HEK293 (cell line): ENCODE measurements at regions not wholly inside any gene's neighbourhood (a gene's known extent, or its start where the extent isn't known, plus 50 kb on each side); places are given as distances from the start of the nearest gene placed in this dataset.

Experiments used
- CTCF ChIP-seq: fragments of 450-650 bp; formaldehyde crosslinking; IDR thresholded peaks from 2 replicates; pipeline ENCODE4 v1.5.1; 2016; ENCODE audit warnings: missing biosample characterization, missing genetic modification characterization
- KLF16 ChIP-seq: fragments of 450-650 bp; formaldehyde crosslinking; IDR thresholded peaks from 2 replicates; pipeline ENCODE4 v1.5.1; 2017; ENCODE audit warnings: missing biosample characterization, missing genetic modification characterization
- REST ChIP-seq: fragments of 450-650 bp; formaldehyde crosslinking; IDR thresholded peaks from 2 replicates; pipeline ENCODE4 v1.5.1; 2016; ENCODE audit warnings: missing biosample characterization, missing genetic modification characterization
- ZBTB1 ChIP-seq: fragments of 450-650 bp; formaldehyde crosslinking; IDR thresholded peaks from 2 replicates; pipeline ENCODE4 v1.5.1; 2016; ENCODE audit warnings: missing biosample characterization, missing genetic modification characterization
- ZNF112 ChIP-seq: fragments of 450-650 bp; formaldehyde crosslinking; IDR thresholded peaks from 2 replicates; pipeline ENCODE4 v1.5.0; 2017; ENCODE audit warnings: missing biosample characterization, missing genetic modification characterization
- ZNF148 ChIP-seq: fragments of 450-650 bp; formaldehyde crosslinking; IDR thresholded peaks from 2 replicates; pipeline ENCODE4 v1.5.0; 2017; ENCODE audit warnings: missing biosample characterization, missing genetic modification characterization, borderline replicate concordance
- ZNF24 ChIP-seq: fragments of 450-650 bp; formaldehyde crosslinking; IDR thresholded peaks from 2 replicates; pipeline ENCODE4 v1.5.1; 2016; ENCODE audit warnings: missing biosample characterization, missing genetic modification characterization
- ZNF600 ChIP-seq: fragments of 450-650 bp; formaldehyde crosslinking; IDR thresholded peaks from 2 replicates; pipeline ENCODE4 v1.5.1; 2016; ENCODE audit warnings: missing biosample characterization, missing genetic modification characterization
- ZNF76 ChIP-seq: fragments of 450-650 bp; formaldehyde crosslinking; IDR thresholded peaks from 2 replicates; pipeline ENCODE4; 2016; ENCODE audit warnings: low read depth, missing biosample characterization, missing genetic modification characterization, borderline replicate concordance
- ZNF792 ChIP-seq: fragments of 450-650 bp; formaldehyde crosslinking; IDR thresholded peaks from 2 replicates; pipeline ENCODE4 v1.5.1; 2016; ENCODE audit warnings: missing biosample characterization, missing genetic modification characterization
- ZNF837 ChIP-seq: fragments of 450-650 bp; formaldehyde crosslinking; IDR thresholded peaks from 2 replicates; pipeline ENCODE4 v1.5.1; 2016; ENCODE audit warnings: missing biosample characterization, missing genetic modification characterization

- TF ChIP-seq ZNF792 (tag by site-specific recombination) (no peak), KLF16 (tag by site-specific recombination) (no peak), REST (tag by site-specific recombination) (no peak), ZNF24 (tag by site-specific recombination) (no peak), CTCF (tag by site-specific recombination) (no peak), ZBTB1 (tag by site-specific recombination) (no peak), ZNF148 (no peak), ZNF112 (tag by site-specific recombination) (no peak), ZNF600 (tag by site-specific recombination) (no peak), ZNF76 (tag by site-specific recombination) (no peak), ZNF837 (tag by site-specific recombination) (no peak)
Measured at GRCh38 chr14:100982353-100982752, 78.8 kb upstream of the RTL1 start.
